GDM1 (cell line): ENCODE measurements at regions not wholly inside any gene's neighbourhood (a gene's known extent, or its start where the extent isn't known, plus 50 kb on each side); places are given as distances from the start of the nearest gene placed in this dataset.

ENCODE experiments used
- DNase-seq: peaks from one replicate; lab custom pipeline; 2025; lab: John Stamatoyannopoulos, UW

GRCh38 chr3:41106691-41107090 lies 92.6 kb upstream of the CTNNB1 start:
- DNase-seq, result no peak

DNA sequence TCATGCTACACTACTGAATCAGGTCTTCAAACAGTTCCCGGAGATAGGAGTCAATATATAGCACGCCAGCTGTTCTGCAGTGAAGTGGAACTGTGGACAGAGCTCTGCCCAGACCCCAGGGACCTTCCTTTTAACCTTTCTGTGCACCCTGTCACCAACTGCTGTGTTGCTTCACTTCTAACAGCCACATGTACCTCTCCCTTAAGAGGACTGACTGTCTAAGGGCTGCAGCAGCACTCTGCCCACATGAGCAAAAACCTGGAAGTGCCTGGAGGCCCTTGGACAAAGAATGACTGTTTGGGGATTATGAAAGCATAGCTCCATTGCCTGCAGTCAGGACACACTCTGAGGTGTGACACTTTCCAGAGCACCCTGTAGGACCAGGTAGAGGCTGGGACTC lies 88.3 kb upstream of the CTNNB1 start:
- DNase-seq, result no peak

DNA sequence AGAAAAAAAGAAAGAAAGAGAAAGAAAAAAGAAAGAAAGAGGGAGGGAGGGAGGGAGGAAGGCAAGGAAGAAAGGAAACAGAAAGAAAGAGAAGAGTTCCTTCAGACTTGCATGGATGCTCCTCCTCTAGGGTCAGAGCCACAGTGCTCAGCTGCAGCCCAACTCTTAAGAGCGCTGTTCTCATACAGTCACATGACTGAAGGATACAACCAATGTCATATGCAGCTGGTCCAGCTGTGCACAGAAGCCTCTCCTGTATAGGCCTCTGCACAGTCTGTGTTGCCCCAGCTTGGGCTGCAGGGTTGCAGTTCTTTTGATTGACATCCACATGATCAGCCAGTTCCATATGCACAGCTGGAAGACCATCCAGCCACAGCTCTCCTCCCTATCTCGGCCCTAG lies 86.8 kb upstream of the CTNNB1 start:
- DNase-seq, result no peak

- DNase-seq, result no peak
Measured at GRCh38 chr3:41115069-41115468, 84.2 kb upstream of the CTNNB1 start.

GRCh38 chr3:41116851-41117250 lies 82.5 kb upstream of the CTNNB1 start:
- peak; percentile 40 for DNase-seq

DNA sequence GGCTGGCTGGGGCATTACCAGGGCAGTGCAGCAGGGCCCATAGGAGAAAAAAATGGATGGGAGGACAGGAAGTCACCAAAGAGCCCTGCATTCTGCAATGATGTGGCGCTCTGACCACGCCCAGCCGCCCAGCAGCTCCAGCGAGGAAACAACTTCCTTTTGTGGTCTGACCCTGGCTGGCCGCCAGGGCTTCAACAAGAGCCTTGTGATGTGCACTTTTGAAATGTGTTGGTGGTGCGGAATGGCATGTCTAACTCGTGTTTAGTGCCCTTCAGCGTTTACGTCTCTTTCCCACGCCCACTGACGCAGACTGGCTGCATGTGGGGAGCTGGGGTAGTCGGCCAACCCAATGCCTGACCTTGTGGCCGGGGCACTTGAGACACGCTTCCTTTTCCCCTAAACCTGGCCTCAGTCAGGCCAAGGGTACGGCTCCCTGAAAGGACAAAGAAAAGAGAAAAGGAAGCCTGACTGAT lies 81.9 kb upstream of the CTNNB1 start:
- DNase-seq, result peak; percentile 95

GRCh38 chr3:41118461-41119390 lies 80.6 kb upstream of the CTNNB1 start:
- no peak for DNase-seq

DNA sequence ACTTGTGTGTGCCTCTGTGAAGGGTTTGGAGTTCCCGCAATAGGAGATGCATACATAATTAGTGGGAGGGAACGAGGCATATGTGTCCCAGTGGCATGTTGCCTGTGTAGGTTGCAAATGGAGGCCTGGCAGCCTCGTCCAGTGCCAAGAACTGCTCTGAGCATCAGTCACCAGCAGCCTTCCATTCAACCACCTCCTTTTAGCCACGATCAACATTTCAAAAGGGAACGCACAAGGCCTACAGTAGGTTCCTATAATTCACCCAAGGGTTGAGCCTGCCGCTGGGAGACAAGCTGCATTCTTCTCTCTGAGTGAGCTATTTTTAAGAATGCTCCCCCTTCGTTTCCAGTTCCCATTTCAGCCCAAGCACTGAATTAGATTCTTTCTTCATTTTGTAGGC lies 78.8 kb upstream of the CTNNB1 start:
- DNase-seq, result peak; percentile 30

- DNase-seq, result no peak
Measured at GRCh38 chr3:41125258-41125657, 74.0 kb upstream of the CTNNB1 start.

DNA sequence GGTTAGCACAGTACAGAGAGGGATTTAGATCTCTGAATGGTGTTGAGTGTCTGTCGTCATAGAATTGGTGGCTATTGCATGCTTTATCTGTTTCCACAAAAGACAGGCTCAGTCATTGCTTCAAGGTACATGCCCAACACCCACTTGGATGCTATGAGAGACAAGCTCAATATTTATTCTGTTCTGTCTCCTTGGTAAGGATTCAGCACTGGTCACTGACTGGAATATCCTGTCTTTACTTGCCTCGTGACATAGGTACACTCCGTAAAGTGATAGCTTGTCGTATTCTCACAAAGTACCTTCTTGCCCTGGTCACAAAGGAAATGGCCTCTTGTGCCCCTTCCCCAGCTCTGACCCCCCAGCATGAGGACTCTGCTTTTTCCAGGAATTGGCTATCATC lies 72.8 kb upstream of the CTNNB1 start:
- no peak for DNase-seq

DNA sequence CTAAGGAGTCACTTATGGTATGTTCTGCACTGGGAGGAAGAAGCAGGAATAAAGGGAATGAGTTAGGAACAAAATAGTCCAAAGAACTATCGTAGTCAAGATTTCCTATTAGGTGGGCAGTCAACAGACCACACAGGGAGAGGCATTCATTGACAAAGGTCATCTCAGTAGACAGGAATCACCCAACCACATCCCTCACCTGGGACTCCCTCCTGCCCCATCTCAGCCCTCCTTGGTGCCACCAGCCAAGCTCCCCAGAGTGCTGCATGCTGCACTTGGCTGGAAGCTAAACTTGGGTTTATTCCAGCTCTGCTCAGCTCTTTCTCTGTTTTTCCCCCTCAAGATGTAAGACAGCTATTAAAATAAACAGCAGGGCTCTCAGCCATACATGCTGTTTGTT lies 72.3 kb upstream of the CTNNB1 start:
- no peak for DNase-seq

DNA sequence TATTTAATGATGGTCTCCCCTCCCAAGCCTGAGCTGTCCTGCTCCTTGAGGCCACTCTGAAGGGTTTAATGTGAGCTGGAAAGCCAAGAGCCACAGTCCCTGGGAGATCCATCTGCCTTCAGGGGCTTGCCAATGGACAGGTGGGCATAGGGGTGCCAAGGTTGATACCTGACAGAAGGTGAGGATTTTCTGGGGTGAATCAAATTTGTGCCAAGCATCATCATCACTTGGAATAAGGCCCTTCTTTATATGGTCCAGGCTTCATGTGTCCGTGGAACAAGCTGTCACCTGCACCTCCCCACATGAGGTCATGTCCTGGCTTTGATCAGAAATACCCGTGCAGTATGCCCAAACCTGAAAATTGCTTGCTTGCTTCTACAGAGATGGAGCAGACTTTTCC lies 71.9 kb upstream of the CTNNB1 start:
- no peak for DNase-seq

GRCh38 chr3:41129731-41130130 lies 69.6 kb upstream of the CTNNB1 start:
- DNase-seq, result no peak

DNA sequence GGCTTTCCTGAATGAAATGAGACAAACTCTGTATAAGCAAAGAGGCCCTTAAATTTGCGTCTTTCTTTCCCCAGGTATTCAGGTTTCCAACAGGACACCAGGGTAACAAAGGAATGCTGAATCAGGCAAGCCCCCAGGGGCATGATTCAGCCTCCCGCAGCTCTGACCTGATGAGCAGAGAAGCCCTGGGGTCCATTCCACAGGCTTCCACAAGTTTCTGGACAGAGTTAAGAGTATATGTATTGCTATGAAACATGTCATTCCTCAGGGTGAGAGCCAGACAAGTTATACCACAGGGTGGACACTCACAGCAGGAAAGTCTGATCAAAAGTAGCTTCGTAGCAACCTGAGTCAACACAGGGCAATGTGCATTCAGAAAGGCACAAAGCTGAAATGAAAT lies 68.1 kb upstream of the CTNNB1 start:
- no peak for DNase-seq

DNA sequence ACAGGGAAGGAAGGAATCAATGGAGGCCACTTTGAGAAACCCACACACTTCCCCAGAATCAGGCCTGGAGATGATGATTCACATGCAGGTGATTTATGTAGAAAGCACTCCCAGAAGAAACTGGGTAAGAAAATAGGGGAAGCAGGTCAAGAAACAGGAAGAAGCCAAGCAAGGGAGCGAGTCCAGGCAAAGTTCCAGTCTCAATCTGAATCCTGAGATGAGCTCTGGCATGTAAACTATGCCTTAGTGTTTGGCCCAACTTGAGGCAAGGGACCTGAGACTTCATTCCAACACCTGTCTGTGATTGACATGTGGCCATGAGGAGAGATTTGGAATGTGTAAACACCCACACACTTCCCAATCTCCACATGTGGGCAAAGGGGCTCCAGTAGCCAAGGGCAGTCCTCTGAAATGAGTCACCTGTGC lies 61.6 kb upstream of the CTNNB1 start:
- peak; percentile 15 for DNase-seq

- no peak for DNase-seq
Measured at GRCh38 chr3:41138146-41138545, 61.2 kb upstream of the CTNNB1 start.

DNA sequence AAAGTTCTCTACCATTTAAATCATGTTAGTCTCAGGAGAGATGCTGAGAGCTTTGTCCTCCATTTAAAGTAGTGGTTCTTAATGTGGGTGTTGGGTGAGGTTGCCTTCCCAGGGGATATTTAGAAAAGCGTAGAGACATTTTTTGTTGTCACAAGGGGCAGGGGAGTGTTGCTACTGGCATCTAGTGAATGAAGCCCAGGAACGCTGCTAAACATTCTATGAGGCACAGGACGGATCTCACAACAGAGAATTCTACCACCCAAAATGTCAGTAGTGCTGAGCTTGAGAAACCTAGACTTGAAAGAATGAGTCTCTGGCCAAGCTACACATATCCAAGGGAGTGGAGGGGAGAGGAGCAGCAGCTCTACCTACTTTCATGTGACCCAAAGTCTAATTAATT lies 60.7 kb upstream of the CTNNB1 start:
- DNase-seq, result no peak

- no peak for DNase-seq
Measured at GRCh38 chr3:41140242-41140641, 59.1 kb upstream of the CTNNB1 start.

- no peak for DNase-seq
Measured at GRCh38 chr3:41141433-41142167, 57.7 kb upstream of the CTNNB1 start.

- no peak for DNase-seq
Measured at GRCh38 chr3:41143421-41144031, 55.8 kb upstream of the CTNNB1 start.

DNA sequence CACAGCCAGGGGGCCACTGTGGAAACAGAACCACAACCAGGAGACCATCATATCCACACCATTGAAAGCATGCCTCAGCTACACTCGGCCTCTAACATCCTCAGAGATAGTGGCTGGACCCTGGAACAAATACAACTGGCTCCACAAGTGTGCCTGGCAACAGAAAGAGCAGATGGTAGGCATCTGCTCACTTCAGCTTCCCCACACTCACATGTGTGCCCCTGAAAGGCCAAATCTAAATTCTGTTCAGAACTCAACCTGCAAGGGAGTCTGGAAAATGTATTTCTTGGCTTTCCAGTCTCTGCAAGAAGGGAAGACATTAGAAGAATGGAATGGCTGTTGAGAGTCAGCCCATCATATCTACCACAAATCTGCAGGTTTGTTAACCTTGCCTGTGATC lies 54.7 kb upstream of the CTNNB1 start:
- DNase-seq, result no peak

- DNase-seq, result no peak
Measured at GRCh38 chr3:41148478-41148877, 50.8 kb upstream of the CTNNB1 start.

DNA sequence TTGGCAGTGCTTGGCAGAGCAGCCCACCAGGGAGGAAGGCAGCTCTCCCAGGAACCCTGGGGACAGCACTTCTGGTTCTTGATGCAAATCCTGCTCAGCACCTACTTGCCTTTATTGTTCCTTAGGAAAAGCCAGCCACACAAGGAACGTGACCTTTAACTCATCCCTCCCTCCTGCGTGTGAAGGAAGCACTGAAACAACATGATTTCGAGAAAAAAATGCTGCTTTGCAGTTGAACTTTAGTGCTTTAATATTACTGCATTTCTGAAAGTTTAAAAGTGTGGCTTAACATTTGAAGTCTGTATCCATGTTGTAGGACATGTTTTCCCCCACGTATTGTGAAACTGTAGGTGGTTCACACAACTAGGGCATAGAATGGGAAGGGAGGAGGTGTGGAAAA lies 50.4 kb upstream of the CTNNB1 start:
- no peak for DNase-seq
